ENCODE measurements at regions not wholly inside any gene's neighbourhood (a gene's known extent, or its start where the extent isn't known, plus 50 kb on each side); places are given as distances from the start of the nearest gene placed in this dataset.

DNA sequence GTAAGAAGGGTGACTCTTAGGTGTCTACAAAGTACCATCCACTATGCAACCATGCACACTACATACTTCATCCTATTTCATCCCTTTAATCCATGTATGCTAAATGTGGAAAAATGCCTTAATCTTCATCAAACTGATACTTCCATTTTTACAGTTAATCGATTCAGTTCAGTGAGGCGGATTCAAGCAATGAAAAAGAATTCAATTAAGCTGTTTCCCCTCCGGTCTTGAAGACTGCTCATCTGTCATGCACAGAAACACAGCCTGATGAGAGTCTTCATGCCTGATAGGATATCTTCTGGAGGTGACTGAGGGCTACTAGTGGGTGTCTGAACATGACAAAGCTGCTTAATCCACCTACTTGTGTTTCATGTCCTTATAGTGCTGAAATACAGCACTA is 270.6 kb upstream of the ALCAM start:
- Histone ChIP-seq H3K4ac (replicated peaks; ENCODE audit: insufficient read length, low read depth, low read length) (no peak overlapping the region), H3K9ac (replicated peaks in 1 of 4; ENCODE audit: extremely low read depth in 1 of 4, low read depth in 3 of 4, low read length in 3 of 4) (no peak overlapping the region), H2BK20ac (ENCODE audit: low read length) (no peak overlapping the region), H4K5ac (ENCODE audit: insufficient read length, low read depth, low read length) (no peak overlapping the region), H3K36me3 (ENCODE audit: control insufficient read depth in 2 of 4, insufficient read depth in 4 of 4, low read length in 3 of 4) (no peaks in the 10 kb centered on the region), H4K20me1 (replicated peaks in 1 of 2; ENCODE audit: control insufficient read depth in 1 of 2, insufficient read depth in 2 of 2, low read length in 2 of 2) (no peaks in the 10 kb centered on the region), H3K18ac (ENCODE audit: extremely low read depth, low read length) (no peak overlapping the region), H2BK12ac (ENCODE audit: low read depth, low read length) (no peak overlapping the region), H2AFZ (ENCODE audit: low read length) (no peak overlapping the region), H3K23ac (ENCODE audit: insufficient read length) (no peak overlapping the region), H2AK5ac (ENCODE audit: low read depth, low read length) (no peak overlapping the region), H4K91ac (replicated peaks; ENCODE audit: insufficient read length, low read length) (no peak overlapping the region), H2BK5ac (ENCODE audit: low read depth, low read length) (no peak overlapping the region), H3K4me3 (ENCODE audit: extremely low read depth in 1 of 4, insufficient read depth in 2 of 4, low read depth in 3 of 4, low read length in 4 of 4) (no peak overlapping the region), H2BK15ac (ENCODE audit: low read length) (no peak overlapping the region), H3K9me3 (ENCODE audit: insufficient read depth in 2 of 2, low read depth in 1 of 2, low read length in 1 of 2) (peaks cover 0 to 4% of the 10 kb centered on the region in 2 experiments; a peak in 1 of 4 replicates), H3K4me2 (ENCODE audit: insufficient read depth in 1 of 2, low read depth in 2 of 2, low read length in 2 of 2) (no peak overlapping the region), H3K27me3 (replicated peaks in 1 of 4; ENCODE audit: control insufficient read depth in 3 of 4, extremely low read depth in 1 of 4, insufficient read depth in 3 of 4, low read length in 3 of 4) (no peaks in the 10 kb centered on the region), H3K79me1 (ENCODE audit: low read depth, low read length) (no peaks in the 10 kb centered on the region), H4K8ac (ENCODE audit: extremely low read depth, insufficient read depth, low read length) (no peak overlapping the region), H3K4me1 (replicated peaks in 1 of 4; ENCODE audit: control insufficient read depth in 3 of 4, insufficient read depth in 4 of 4, low read length in 3 of 4) (peaks cover 0 to 3% (median 0%) of the 10 kb centered on the region in 4 experiments; a peak in 1 of 7 replicates), H3K27ac (ENCODE audit: low read depth, low read length) (no peak overlapping the region), H3K79me2 (ENCODE audit: control insufficient read depth in 1 of 2, insufficient read depth in 2 of 2, low read length in 2 of 2) (no peaks in the 10 kb centered on the region), H3K56ac (replicated peaks; ENCODE audit: insufficient read length, low read depth, low read length) (no peak overlapping the region), H3K14ac (ENCODE audit: insufficient read length) (no peak overlapping the region), H2BK120ac (replicated peaks; ENCODE audit: low read depth, low read length) (no peak overlapping the region), H3K23me2 (ENCODE audit: low read depth, low read length) (no peaks in the 10 kb centered on the region)
- TF ChIP-seq, protein P1, sequence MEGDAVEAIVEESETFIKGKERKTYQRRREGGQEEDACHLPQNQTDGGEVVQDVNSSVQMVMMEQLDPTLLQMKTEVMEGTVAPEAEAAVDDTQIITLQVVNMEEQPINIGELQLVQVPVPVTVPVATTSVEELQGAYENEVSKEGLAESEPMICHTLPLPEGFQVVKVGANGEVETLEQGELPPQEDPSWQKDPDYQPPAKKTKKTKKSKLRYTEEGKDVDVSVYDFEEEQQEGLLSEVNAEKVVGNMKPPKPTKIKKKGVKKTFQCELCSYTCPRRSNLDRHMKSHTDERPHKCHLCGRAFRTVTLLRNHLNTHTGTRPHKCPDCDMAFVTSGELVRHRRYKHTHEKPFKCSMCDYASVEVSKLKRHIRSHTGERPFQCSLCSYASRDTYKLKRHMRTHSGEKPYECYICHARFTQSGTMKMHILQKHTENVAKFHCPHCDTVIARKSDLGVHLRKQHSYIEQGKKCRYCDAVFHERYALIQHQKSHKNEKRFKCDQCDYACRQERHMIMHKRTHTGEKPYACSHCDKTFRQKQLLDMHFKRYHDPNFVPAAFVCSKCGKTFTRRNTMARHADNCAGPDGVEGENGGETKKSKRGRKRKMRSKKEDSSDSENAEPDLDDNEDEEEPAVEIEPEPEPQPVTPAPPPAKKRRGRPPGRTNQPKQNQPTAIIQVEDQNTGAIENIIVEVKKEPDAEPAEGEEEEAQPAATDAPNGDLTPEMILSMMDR (IDR thresholded peaks at IDR 0.05; ENCODE audit: control extremely low read depth in 1 of 3, insufficient read depth in 1 of 3, low read depth in 1 of 3, low read length in 3 of 3), result no peak
- TF ChIP-seq MAFK (IDR thresholded peaks at IDR 0.05; ENCODE audit: low read depth, low read length) (no peak), TAF7 (optimal IDR thresholded peaks at IDR 0.05; ENCODE audit: borderline replicate concordance, low read depth, low read length) (no peak), SRF (IDR thresholded peaks at IDR 0.05; ENCODE audit: low read depth, low read length) (no peak), SUZ12 (IDR thresholded peaks at IDR 0.05; ENCODE audit: low read length) (no peak), RBBP5 (IDR thresholded peaks at IDR 0.05; ENCODE audit: borderline replicate concordance, low read depth, low read length) (no peak), EGR1 (IDR thresholded peaks at IDR 0.05; ENCODE audit: borderline replicate concordance, low read depth, low read length) (no peak), CREB1 (IDR thresholded peaks at IDR 0.05) (no peak)
- WGBS, 2 experiments (ENCODE audit: extremely low coverage in 1 of 2, insufficient coverage in 1 of 2, insufficient read length in 1 of 2, insufficient replicate concordance in 2 of 2, low coverage in 1 of 2, low lambda C conversion rate in 2 of 2, missing lambda C conversion rate in 1 of 2), result 97% methylated on average over 3 of the region's 3 CpGs; no CpG with 5 or more reads in 1 of the 2 experiments
- DNase-seq (ENCODE audit: low read depth in 1 of 2, low spot score in 2 of 2) (no peak), FAIRE-seq (no peak)
- ChIA-PET POLR2A (ENCODE audit: partially characterized antibody) (no interaction called here), CTCF (ENCODE audit: partially characterized antibody) (no interaction called here)
